HG03521 (cell line): ENCODE measurements at regions not wholly inside any gene's neighbourhood (a gene's known extent, or its start where the extent isn't known, plus 50 kb on each side); places are given as distances from the start of the nearest gene placed in this dataset.

ENCODE experiments used
- ATAC-seq: cut with Tn5 transposase; IDR thresholded peaks from one replicate; pipeline ENCODE4 v1.9.1; 2021; ENCODE audit warnings: mild to moderate bottlenecking, moderate library complexity; ENCODE audit not compliant: unreplicated experiment

DNA sequence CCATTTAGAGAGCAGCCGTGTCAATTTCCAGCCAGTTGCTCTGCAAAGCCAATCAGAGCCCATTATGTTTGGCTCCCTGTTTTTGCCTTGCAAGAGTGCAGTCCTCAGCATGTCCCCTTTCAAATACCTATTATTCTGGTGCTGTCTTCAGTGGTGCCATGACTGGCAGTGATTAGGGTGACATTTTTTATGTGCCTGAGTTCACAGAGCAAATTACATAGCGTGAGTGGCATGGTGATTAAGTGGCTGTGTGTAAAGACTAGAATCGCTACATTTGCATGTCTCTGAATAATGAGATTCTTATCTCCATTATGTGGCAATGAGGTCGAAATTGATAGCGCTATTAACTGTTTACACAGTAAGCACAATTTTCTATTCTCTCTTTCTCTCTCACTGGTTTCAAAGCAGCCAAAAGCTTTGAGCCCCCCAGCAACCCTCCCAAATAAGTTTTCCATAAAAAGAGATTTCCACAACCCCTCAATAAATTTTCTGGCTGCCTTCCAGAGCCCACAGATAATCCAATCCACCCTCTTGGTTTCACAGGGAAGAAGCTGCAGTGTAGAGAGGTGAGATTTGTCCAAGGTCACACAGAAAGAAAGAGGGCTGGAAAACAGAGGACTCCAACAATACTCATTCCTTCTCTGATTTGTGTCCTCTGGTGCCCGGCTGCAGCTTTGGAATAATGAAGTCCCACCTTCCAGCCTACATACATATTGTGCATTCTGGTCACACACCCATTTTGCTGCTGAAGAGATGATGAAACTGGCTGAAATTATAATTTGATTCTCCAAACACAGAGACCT lies 58.8 kb upstream of the NUDT4 start:
- no peak for ATAC-seq

- no peak for ATAC-seq
Observed at GRCh38 chr12:93319523-93320050, 58.1 kb upstream of the NUDT4 start.

DNA sequence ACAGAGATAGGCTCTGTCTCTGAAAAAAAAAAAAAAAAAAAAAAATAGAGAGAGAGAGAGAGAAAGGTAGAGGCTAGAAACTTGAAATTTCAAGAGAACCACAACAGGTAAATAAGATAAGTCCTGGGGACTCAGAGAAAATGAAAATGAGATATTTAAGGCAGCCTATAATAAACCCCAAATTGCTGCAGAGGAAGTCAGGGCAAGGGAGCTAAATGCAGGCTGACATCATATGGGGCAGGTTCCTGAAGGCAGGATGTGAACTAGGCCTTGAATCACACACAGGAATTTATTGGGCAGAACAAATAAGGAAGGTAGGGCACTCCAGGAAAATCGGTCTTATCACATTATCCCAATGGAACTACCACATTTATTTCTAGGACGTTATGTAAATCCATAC lies 54.9 kb upstream of the NUDT4 start:
- no peak for ATAC-seq

- no peak for ATAC-seq
Observed at GRCh38 chr12:93323625-93324329, 53.9 kb upstream of the NUDT4 start.

GRCh38 chr12:93325855-93326254 lies 51.9 kb upstream of the NUDT4 start:
- ATAC-seq = no peak
